OCI-LY3 (cell line): ENCODE measurements at regions not wholly inside any gene's neighbourhood (a gene's known extent, or its start where the extent isn't known, plus 50 kb on each side); places are given as distances from the start of the nearest gene placed in this dataset.

Experiments
- CTCF ChIP-seq: fragments of 200-600, 300-600 bp; sonication (generic); IDR thresholded peaks from 2 replicates; pipeline ENCODE4 v1.5.1; 2014; ENCODE audit warnings: antibody characterized with exemption, low read length, low read depth
- EZH2phosphoT487 ChIP-seq: fragments of 200-600 bp; shearing (Covaris generic); IDR thresholded peaks from 2 replicates; pipeline ENCODE4 v1.6.1; 2018; ENCODE audit warnings: antibody characterized with exemption, mixed run types, low read depth

- TF ChIP-seq CTCF (no peak), EZH2phosphoT487 (no peak)
Observed at GRCh38 chr1:79155991-79156390, 149.5 kb upstream of the ADGRL4 start.
